Epithelial cell of proximal tubule (primary cell): ENCODE measurements at regions not wholly inside any gene's neighbourhood (a gene's known extent, or its start where the extent isn't known, plus 50 kb on each side); places are given as distances from the start of the nearest gene placed in this dataset.

Experiments used
- DNase-seq: peaks from one replicate; pipeline ENCODE4 v3.0.0-alpha.2; 2011; ENCODE audit warnings: low read depth
- H3K4me3 ChIP-seq: 2 replicates; pipeline ENCODE4 v1.5.1; 2011; ENCODE audit warnings: low read depth, mild to moderate bottlenecking, low read length
- TF ChIP-seq, protein P1 (sequence below): conservative IDR thresholded peaks from 2 replicates; pipeline ENCODE4 v1.5.1; 2012; ENCODE audit warnings: low read depth, mild to moderate bottlenecking, low read length

DNA sequence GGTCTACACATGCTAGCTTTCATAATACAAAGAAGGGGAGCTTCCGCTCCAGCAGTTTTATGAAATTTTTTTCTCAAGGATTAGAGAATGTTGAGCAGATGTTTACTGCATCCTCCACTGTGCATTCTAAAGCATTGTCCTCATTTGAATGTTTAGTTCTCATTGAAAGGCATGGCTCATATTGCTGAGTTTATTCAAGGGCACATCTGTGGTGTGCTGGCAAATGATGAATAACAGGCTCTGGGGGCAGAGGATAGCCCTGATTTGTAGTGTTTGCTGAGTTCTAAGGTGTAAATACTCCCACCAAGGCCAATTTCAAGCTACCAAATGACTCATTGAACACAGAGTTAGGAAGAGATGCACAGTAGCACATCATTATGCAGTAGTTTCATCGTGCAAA lies 303.2 kb upstream of the FAM78B start:
- no peak for DNase-seq
- TF ChIP-seq, protein P1, sequence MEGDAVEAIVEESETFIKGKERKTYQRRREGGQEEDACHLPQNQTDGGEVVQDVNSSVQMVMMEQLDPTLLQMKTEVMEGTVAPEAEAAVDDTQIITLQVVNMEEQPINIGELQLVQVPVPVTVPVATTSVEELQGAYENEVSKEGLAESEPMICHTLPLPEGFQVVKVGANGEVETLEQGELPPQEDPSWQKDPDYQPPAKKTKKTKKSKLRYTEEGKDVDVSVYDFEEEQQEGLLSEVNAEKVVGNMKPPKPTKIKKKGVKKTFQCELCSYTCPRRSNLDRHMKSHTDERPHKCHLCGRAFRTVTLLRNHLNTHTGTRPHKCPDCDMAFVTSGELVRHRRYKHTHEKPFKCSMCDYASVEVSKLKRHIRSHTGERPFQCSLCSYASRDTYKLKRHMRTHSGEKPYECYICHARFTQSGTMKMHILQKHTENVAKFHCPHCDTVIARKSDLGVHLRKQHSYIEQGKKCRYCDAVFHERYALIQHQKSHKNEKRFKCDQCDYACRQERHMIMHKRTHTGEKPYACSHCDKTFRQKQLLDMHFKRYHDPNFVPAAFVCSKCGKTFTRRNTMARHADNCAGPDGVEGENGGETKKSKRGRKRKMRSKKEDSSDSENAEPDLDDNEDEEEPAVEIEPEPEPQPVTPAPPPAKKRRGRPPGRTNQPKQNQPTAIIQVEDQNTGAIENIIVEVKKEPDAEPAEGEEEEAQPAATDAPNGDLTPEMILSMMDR = no peak
- H3K4me3 ChIP-seq = no peak overlapping the region

DNA sequence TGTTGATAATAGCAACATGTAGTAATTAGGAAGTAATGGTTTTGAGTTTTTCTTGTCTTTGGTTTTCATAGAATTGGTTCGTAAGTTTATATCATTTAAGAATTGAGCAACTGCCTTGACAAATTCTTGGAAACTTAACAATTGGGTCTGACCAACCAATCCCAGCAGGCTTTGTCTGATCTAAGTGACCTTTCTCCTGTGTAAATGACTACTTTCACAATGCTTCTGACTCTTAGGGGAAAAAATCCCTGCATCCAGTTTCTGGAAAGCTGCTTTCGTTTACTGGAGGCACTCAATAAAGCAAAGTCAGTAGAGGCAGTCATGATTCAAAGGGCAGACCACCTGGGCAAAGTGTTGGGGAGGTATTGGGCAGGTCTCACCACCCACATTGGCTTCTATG lies 303.6 kb upstream of the FAM78B start:
- no peak for DNase-seq
- TF ChIP-seq, protein P1 = no peak
- H3K4me3 ChIP-seq = no peak overlapping the region

DNA sequence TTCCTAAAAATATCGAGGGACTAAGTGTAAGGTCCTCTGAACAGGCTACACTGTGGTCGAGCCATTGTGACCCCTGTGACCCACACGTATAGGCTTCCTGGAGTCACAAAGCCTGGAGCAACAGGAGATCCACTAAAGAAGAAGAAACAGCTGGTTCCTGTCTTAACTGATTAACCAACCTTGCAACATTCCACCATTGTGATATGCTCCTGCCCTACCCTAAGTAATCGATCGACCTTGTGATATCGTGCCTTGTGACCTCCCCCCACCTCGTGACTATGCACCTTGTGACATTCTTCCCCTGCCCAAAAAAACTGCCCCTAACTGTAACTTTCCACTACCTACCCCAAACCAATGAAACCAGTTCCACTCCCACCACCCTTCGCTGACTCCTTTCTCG lies 304.6 kb upstream of the FAM78B start:
- TF ChIP-seq, protein P1 = no peak
- DNase-seq = no peak
- no peak overlapping the region for H3K4me3 ChIP-seq

DNA sequence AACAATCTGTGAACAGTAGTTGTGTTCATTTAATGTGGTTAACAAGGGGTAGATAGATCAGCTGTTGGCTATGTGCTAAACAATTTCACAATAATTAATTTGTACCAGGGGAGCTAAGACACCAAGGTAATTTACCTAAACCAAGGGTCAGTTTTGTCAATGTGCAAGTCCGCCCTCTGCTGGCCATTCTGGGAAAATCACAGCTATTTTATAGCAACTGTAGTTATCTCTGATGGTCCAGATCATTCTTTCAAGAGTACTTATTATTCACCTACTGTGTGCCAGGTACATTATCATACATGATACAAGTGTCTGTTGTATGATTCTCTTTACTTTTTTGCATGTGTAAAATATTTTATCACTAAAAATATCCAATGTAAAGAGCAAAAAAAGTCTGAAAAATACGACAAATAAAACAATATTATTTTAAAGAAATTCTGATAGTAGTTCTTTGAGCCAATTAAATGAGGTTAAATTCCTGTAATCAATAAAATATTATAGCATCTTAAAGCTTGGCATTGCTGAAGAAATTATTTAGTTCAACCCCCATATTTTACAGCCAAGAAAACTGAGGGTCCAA lies 312.3 kb upstream of the FAM78B start:
- TF ChIP-seq, protein P1 = peak; percentile 75

DNA sequence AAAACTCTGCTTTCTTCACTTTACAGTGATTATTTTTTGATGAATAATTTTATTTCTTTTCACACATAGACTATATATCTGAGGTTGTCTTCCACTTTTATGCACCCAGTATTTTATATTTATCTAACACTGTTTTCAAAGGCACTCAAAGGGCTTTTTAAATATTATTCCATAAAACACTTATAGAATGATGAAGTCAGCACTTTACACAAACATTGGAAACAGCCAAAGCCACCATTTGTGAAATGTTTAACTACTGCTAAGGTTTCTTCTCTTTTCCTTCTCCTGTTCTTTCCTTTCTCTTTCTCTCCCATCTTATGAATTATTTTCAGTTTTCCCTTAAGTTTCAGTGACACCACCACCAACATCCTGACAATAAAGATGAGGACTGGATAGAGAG lies 317.7 kb upstream of the FAM78B start:
- no peak overlapping the region for H3K4me3 ChIP-seq
- no peak for DNase-seq
- TF ChIP-seq, protein P1 = no peak

More for the DNA sequence above, 312.3 kb upstream of the FAM78B start:
- no peak overlapping the region for H3K4me3 ChIP-seq
- peak; percentile 4 for DNase-seq

DNA sequence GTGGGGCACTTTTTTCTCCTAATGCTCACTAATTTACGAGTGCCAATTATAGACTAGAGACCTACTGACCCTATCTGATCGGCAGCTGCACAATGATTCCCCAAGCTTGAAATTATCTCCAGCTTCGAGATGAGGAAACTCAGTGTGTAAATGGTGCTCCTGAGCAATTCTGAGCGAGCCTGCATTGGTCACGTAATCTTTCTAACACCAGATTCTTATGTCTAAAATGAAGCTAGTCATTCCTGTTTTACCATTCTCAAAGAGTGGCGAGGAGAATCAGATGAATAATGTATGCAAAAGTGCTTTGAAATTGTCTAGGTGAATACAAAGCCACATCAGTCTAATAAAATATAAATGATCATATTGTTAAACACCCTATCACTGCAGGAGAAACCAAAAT lies 318.1 kb upstream of the FAM78B start:
- TF ChIP-seq, protein P1 = no peak
- no peak for DNase-seq

DNA sequence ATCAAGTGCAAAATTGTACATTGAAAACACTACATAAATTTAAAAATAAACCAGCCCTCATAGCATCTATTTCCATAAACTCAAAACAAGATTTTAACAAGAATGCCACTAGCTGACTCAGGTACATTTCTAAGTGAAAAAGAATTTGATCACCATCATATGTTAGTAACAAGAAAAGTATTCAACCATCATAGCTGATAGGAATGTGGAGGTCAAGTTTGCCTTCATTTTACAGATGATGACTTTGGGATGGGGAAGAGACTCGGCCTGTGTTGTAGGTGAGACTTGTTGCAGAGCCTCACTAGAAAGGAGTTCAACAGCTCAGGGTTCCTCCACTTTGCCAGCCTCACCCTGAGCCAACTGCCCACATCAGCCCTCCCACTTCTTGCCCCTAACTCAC lies 318.8 kb upstream of the FAM78B start:
- DNase-seq = no peak
- TF ChIP-seq, protein P1 = no peak
- H3K4me3 ChIP-seq = no peak overlapping the region

More for the DNA sequence above, 318.1 kb upstream of the FAM78B start:
- no peak overlapping the region for H3K4me3 ChIP-seq
